CD4-positive, alpha-beta T cell treated with Interleukin-15 for 4 hours (primary cell): ENCODE measurements at regions not wholly inside any gene's neighbourhood (a gene's known extent, or its start where the extent isn't known, plus 50 kb on each side); places are given as distances from the start of the nearest gene placed in this dataset.

ENCODE experiments used
- DNase-seq: peaks from one replicate; pipeline ENCODE4 v3.0.0-alpha.2; 2020; ENCODE audit warnings: low spot score

DNA sequence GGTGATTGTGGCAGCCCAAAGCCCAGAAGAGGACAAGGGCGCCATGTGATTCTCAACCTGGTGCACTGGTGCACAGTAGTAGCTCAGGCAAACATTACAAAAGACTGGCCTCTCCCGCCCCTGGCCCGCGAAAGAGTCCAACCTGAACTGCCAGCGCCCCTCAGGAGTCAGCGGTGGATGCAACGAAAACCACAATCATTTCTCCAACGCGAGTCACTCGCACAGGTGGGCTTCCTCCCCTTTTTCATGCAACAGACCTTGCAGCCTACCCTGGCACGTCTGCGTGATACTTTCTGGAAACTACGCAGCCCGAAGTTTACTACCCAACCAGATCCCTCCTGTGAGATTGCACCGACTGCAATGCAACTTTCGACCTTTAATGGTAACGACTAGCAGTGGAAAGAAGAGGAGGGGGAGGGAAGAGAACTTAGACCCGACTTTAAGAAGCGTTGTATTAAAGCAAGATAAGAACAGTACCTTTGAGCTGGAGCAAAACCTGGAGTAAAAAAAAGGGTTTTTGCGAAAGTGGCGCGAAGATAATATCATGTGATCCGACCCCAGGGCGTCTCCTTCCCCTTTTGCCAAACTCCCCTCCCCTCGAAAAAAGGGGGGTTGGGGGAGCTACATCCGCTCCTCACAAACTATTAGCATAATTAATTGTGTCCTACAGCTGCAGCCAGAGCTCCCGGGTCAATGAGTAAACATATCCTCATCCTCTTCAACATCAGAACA, 63.3 kb upstream of the CCDC160 start:
- DNase-seq = no peak

GRCh38 chrX:134174273-134174660, 62.7 kb upstream of the CCDC160 start:
- DNase-seq = no peak

- DNase-seq = no peak
Observed at GRCh38 chrX:134174859-134175258, 62.1 kb upstream of the CCDC160 start.

DNA sequence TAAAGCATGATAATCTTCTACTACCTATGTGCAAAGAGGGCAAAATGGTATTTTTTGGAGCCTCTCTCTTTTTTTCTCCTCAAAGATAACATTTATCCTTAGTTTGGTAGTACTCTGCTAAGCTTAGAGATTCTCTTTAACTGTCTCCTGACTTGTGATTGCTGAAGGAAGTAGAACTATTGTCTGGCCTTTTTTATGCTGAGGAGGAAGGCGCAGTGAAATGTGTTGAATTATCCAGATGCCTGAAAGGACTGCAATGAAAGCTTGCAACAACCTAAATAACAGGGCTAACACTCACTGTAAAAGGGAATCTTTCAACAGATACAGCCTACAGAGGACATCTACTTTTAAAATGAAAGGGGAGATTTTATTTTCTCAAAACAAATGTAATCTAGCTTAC, 59.5 kb upstream of the CCDC160 start:
- no peak for DNase-seq

DNA sequence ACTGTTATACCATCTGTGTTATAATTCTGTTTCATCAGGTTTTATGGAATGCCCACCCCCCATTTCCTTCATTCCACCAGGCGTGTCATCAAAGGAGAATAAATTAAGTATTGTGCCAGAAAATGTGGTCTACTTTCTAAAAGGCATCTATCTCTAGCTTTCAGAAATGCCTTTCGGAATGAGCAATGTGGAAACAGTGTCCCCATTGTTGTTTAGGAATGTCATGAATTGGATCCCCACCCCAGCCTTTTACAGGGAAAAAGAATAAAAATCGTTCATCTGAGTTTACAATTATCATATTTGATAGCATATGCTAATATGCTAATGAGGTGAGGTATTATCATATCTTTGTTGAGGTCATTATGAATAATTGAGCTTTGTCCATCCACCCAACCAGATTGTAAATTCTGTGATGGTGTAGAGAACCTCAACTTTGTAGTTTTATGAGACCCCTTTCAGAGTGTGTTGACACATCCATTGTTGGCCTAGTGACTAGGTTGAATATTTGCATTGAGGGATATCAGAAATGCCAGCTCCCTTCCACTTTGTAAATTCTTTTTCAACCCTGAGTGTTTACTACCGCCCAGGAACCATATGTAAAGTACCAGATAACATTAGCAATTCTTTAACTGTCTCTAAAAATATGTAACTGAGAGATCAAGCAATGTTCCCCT, 56.2 kb upstream of the CCDC160 start:
- no peak for DNase-seq

DNA sequence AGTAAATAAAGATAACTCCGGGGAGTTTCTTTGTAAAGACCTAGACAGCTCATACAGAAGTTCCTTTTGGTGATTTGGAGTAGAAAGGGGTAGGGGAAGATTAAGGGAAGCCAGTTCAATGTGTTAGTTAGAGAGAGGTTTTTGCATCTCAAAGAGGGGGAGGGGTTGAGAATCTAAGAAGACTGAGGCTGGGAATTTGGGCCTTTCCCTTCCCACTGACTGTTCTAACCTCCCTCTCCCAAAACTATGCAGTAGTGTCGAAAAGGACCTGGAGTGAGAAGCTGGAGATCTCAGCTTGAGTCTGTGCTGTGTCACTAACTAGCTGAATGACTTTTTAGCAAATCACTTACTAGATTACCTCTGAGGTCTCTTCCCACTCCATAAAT, 55.7 kb upstream of the CCDC160 start:
- no peak for DNase-seq

- DNase-seq = no peak
Observed at GRCh38 chrX:134183665-134184064, 53.3 kb upstream of the CCDC160 start.

DNA sequence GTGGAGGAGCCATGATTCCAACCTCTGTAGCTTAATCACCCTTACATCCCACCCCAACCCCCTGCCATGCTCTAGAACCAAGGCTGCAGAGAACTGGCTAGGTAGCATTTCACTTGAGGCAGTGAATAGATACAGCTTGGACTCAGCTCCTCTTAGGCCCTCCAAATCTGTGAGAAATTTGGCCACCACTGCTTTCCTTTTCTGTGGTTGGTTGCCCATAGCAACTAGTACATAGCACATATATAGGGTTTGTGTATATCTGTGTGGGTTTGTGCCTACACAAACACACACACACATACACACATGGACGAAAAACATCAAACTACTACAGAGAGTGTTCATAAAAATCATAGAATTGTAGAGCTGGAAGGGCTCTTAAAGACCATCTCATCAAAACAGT, 52.0 kb upstream of the CCDC160 start:
- no peak for DNase-seq

GRCh38 chrX:134186362-134187121, 50.4 kb upstream of the CCDC160 start:
- peak; percentile 62 for DNase-seq
